Breast epithelium (tissue), 3 donors: ENCODE measurements at regions not wholly inside any gene's neighbourhood (a gene's known extent, or its start where the extent isn't known, plus 50 kb on each side); places are given as distances from the start of the nearest gene placed in this dataset.

Experiments
- POLR2A ChIP-seq: fragments of 450-650 bp; IDR thresholded peaks from one replicate; pipeline ENCODE4 v1.6.1; 2016; ENCODE audit warnings: antibody characterized with exemption, mild to moderate bottlenecking, moderate library complexity
- POLR2AphosphoS5 ChIP-seq, 3 donors: sonication (generic); formaldehyde crosslinking; IDR thresholded peaks; one replicate each; pipeline ENCODE4 v1.6.1; 2017; ENCODE audit warnings: antibody characterized with exemption in 3 of 3
- TF ChIP-seq, protein P1 (sequence below), 3 donors: fragments of 450-650 bp; IDR thresholded peaks; one replicate each; pipeline ENCODE4 v1.5.1; 2016 to 2017; ENCODE audit warnings: antibody characterized with exemption in 3 of 3, mild to moderate bottlenecking in 3 of 3, moderate library complexity in 3 of 3

DNA sequence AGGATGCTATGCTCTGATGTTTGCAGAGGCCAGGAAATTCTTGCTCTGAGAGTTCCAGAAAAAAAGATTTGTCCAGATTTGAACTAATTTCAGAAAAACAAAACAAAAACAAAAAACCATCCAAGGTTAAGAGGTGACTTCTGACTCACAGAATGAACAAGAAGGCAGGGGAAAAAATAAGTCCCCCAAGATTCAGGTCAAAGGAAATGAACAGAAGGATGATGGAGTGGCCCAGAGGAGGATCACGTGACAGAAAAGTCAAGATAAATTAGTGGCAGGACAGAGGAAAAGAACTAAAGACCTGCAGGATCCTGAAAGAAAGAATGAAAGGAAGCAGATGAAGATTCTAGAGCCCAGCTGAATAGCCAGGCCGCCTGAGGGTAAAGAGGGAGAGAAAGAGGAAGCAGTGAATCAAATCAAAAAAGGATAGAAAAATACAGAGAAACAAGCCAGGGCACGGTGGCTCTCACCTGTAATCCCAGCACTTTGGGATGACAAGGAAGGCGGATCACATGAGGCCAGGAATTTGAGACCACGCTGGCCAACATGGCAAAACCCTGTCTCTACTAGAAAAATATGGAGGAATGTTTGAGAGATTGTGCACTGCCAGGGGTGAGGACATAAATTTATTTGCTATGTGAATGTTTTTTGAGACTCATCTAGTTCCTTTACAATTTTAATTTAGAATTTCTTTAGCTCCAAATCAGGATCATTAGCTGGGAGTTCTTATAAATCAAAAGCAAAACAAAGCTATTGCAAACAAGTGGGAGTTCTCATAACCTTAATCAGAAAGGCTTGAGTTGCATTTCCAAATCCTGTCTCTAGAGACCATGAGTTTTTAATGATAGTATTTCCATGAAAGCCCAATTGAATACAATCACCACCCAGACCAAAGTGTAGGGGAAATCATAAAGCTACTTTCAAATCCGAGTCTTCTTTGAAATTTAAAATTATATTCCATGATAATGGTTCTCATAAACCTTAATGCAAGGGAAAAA, 217.1 kb upstream of the PLEKHG7 start:
- TF ChIP-seq, protein P1, sequence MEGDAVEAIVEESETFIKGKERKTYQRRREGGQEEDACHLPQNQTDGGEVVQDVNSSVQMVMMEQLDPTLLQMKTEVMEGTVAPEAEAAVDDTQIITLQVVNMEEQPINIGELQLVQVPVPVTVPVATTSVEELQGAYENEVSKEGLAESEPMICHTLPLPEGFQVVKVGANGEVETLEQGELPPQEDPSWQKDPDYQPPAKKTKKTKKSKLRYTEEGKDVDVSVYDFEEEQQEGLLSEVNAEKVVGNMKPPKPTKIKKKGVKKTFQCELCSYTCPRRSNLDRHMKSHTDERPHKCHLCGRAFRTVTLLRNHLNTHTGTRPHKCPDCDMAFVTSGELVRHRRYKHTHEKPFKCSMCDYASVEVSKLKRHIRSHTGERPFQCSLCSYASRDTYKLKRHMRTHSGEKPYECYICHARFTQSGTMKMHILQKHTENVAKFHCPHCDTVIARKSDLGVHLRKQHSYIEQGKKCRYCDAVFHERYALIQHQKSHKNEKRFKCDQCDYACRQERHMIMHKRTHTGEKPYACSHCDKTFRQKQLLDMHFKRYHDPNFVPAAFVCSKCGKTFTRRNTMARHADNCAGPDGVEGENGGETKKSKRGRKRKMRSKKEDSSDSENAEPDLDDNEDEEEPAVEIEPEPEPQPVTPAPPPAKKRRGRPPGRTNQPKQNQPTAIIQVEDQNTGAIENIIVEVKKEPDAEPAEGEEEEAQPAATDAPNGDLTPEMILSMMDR (IDR thresholded peaks at IDR 0.05): no peak
- TF ChIP-seq POLR2AphosphoS5 (IDR thresholded peaks at IDR 0.05) (no peak), POLR2A (no peak)
